ENCODE measurements at regions not wholly inside any gene's neighbourhood (a gene's known extent, or its start where the extent isn't known, plus 50 kb on each side); places are given as distances from the start of the nearest gene placed in this dataset.

- no peak for DNase-seq (ENCODE audit: low read depth in 3 of 3, low spot score in 1 of 3)
Observed at GRCh38 chr1:204819495-204819894, 51.2 kb upstream of the NFASC start.
